ENCODE measurements at regions not wholly inside any gene's neighbourhood (a gene's known extent, or its start where the extent isn't known, plus 50 kb on each side); places are given as distances from the start of the nearest gene placed in this dataset.
"Not testable (repeated sequence)": the region's sequence is repeated elsewhere in the genome, so short reads cannot be mapped to it uniquely, and the experiment has no call there.

GRCh38 chr7:32777041-32777666, 114.4 kb downstream of the KBTBD2 start:
- H2BK120ac ChIP-seq (ENCODE audit: low read depth, low read length); H3K4me3 ChIP-seq (ENCODE audit: insufficient read depth, low read depth, low read length); H2AK5ac ChIP-seq (ENCODE audit: low read depth, low read length); H2AK9ac ChIP-seq (replicated peaks; ENCODE audit: low read depth, low read length, poor library complexity); H4K8ac ChIP-seq (ENCODE audit: low read depth in 2 of 2, low read length in 2 of 2); H3K9me1 ChIP-seq (ENCODE audit: insufficient read depth, low read length); CTCF ChIA-PET; POLR2A ChIA-PET (ENCODE audit: unreplicated experiment); H2BK15ac ChIP-seq (ENCODE audit: low read depth, low read length); H3K27ac ChIP-seq (ENCODE audit: insufficient read depth, low read length); H3K4me1 ChIP-seq (ENCODE audit: control insufficient read depth, insufficient read depth, low read length); intact Hi-C loops (cut with micrococcal nuclease); H3K56ac ChIP-seq (ENCODE audit: extremely low read depth, insufficient read depth, low read length); H3K79me1 ChIP-seq (ENCODE audit: low read depth in 1 of 2, low read length in 2 of 2); H2BK5ac ChIP-seq (ENCODE audit: low read depth, low read length, poor library complexity, severe bottlenecking); H3K23ac ChIP-seq (ENCODE audit: low read depth, low read length); in situ Hi-C loops (cut with MboI; ENCODE audit: low sequenced_read_pairs); H2AFZ ChIP-seq (replicated peaks; ENCODE audit: low read length, poor library complexity); H3K4me2 ChIP-seq (ENCODE audit: low read depth, low read length); H4K20me1 ChIP-seq (ENCODE audit: insufficient read depth, low read length); H4K5ac ChIP-seq (ENCODE audit: low read depth, low read length); H3K36me3 ChIP-seq (ENCODE audit: control insufficient read depth, insufficient read depth, low read length); H3K14ac ChIP-seq (replicated peaks; ENCODE audit: low read depth, low read length); dilution Hi-C loops (cut with HindIII; ENCODE audit: low sequenced_read_pairs, unreplicated experiment); H2BK20ac ChIP-seq (ENCODE audit: low read depth, low read length); H4K91ac ChIP-seq (ENCODE audit: insufficient read depth, low read depth, low read length); H3K9ac ChIP-seq (ENCODE audit: low read depth, low read length); H3K27me3 ChIP-seq (ENCODE audit: control insufficient read depth, insufficient read depth, low read length); BruUV-seq (replicated peaks); H3K9me3 ChIP-seq (ENCODE audit: control insufficient read depth, insufficient read depth, low read length); H3K18ac ChIP-seq (ENCODE audit: low read depth, low read length); H3K4ac ChIP-seq (ENCODE audit: low read depth, low read length): not testable (repeated sequence)
- ATAC-seq (ENCODE audit: low read depth), result peak; percentile 61
- peak; percentile 51 for DNase-seq
- 60% methylated on average over 1 of the region's 4 CpGs; no CpG with 5 or more reads in 1 of the 2 experiments for WGBS, 2 experiments (ENCODE audit: extremely low coverage in 2 of 2, insufficient read length in 1 of 2)

- intact Hi-C loops (cut with micrococcal nuclease); dilution Hi-C loops (cut with HindIII; ENCODE audit: low sequenced_read_pairs, unreplicated experiment); H4K8ac ChIP-seq (ENCODE audit: low read depth in 2 of 2, low read length in 2 of 2); H4K5ac ChIP-seq (ENCODE audit: low read depth, low read length); H3K23ac ChIP-seq (ENCODE audit: low read depth, low read length); H2AK5ac ChIP-seq (ENCODE audit: low read depth, low read length); H3K4me1 ChIP-seq (ENCODE audit: control insufficient read depth, insufficient read depth, low read length); H4K20me1 ChIP-seq (ENCODE audit: insufficient read depth, low read length); in situ Hi-C loops (cut with MboI; ENCODE audit: low sequenced_read_pairs); H3K9me1 ChIP-seq (ENCODE audit: insufficient read depth, low read length); H2BK5ac ChIP-seq (ENCODE audit: low read depth, low read length, poor library complexity, severe bottlenecking); BruUV-seq (replicated peaks); H3K27me3 ChIP-seq (ENCODE audit: control insufficient read depth, insufficient read depth, low read length); CTCF ChIA-PET; H2AFZ ChIP-seq (replicated peaks; ENCODE audit: low read length, poor library complexity); H2BK120ac ChIP-seq (ENCODE audit: low read depth, low read length); H3K27ac ChIP-seq (ENCODE audit: insufficient read depth, low read length); H3K18ac ChIP-seq (ENCODE audit: low read depth, low read length); H2BK20ac ChIP-seq (ENCODE audit: low read depth, low read length); H4K91ac ChIP-seq (ENCODE audit: insufficient read depth, low read depth, low read length); H3K9me3 ChIP-seq (ENCODE audit: control insufficient read depth, insufficient read depth, low read length); H2BK15ac ChIP-seq (ENCODE audit: low read depth, low read length); H3K36me3 ChIP-seq (ENCODE audit: control insufficient read depth, insufficient read depth, low read length); H3K79me1 ChIP-seq (ENCODE audit: low read depth in 1 of 2, low read length in 2 of 2); DNase-seq; H2AK9ac ChIP-seq (replicated peaks; ENCODE audit: low read depth, low read length, poor library complexity); H3K14ac ChIP-seq (replicated peaks; ENCODE audit: low read depth, low read length); H3K4ac ChIP-seq (ENCODE audit: low read depth, low read length); POLR2A ChIA-PET (ENCODE audit: unreplicated experiment); H3K4me2 ChIP-seq (ENCODE audit: low read depth, low read length); ATAC-seq (ENCODE audit: low read depth); H3K56ac ChIP-seq (ENCODE audit: extremely low read depth, insufficient read depth, low read length); H3K4me3 ChIP-seq (ENCODE audit: insufficient read depth, low read depth, low read length); H3K9ac ChIP-seq (ENCODE audit: low read depth, low read length): not testable (repeated sequence)
- no CpG with 5 or more reads among the region's 3 CpGs for WGBS, 2 experiments (ENCODE audit: extremely low coverage in 2 of 2, insufficient read length in 1 of 2)
These were observed 115.2 kb downstream of the KBTBD2 start for GRCh38 chr7:32776318-32776717.
